ENCODE measurements at regions not wholly inside any gene's neighbourhood (a gene's known extent, or its start where the extent isn't known, plus 50 kb on each side); places are given as distances from the start of the nearest gene placed in this dataset.

GRCh38 chr22:49595465-49596078 is 232.1 kb downstream of the BRD1 start (continued):
- 0 out of 2 replicates have a peak, but pooled peaks have one; percentile 18 for TF ChIP-seq ZNF544 (tag by site-specific recombination; IDR thresholded peaks at IDR 0.05)
- TF ChIP-seq ZNF624 (tag by site-specific recombination; IDR thresholded peaks at IDR 0.05): no peak
- no peak for TF ChIP-seq ZNF416 (tag by site-specific recombination; IDR thresholded peaks at IDR 0.05)
- TF ChIP-seq GFI1B (tag by site-specific recombination; IDR thresholded peaks at IDR 0.05): no peak
- TF ChIP-seq ZNF785 (tag by site-specific recombination; IDR thresholded peaks at IDR 0.05): 0 out of 2 replicates have a peak, but pooled peaks have one; percentile 41
- TF ChIP-seq ZNF629 (tag by site-specific recombination; IDR thresholded peaks at IDR 0.05): no peak
- TF ChIP-seq ZNF48 (tag by site-specific recombination; IDR thresholded peaks at IDR 0.05): no peak
- no peak for TF ChIP-seq ZNF341 (tag by site-specific recombination; IDR thresholded peaks at IDR 0.05; ENCODE audit: low read depth)
- no peak for TF ChIP-seq KLF16 (tag by site-specific recombination; IDR thresholded peaks at IDR 0.05)
- peak; percentile 18; the same call in 1 of the 2 replicates for TF ChIP-seq ZNF707 (tag by site-specific recombination; IDR thresholded peaks at IDR 0.05)
- no peak for TF ChIP-seq ZSCAN5A (tag by site-specific recombination; IDR thresholded peaks at IDR 0.05)
- no peak for TF ChIP-seq ZNF645 (tag by site-specific recombination; IDR thresholded peaks at IDR 0.05)
- TF ChIP-seq ZBTB49 (tag by site-specific recombination; IDR thresholded peaks at IDR 0.05; ENCODE audit: low read depth): no peak
- no peak for TF ChIP-seq ZNF600 (tag by site-specific recombination; IDR thresholded peaks at IDR 0.05)
- TF ChIP-seq ZNF202 (tag by site-specific recombination; IDR thresholded peaks at IDR 0.05; ENCODE audit: borderline replicate concordance): no peak
- no peak for TF ChIP-seq ZNF623 (tag by site-specific recombination; IDR thresholded peaks at IDR 0.05)
- 0 out of 2 replicates have a peak, but pooled peaks have one; percentile 62 for TF ChIP-seq SALL2 (tag by site-specific recombination; IDR thresholded peaks at IDR 0.05; ENCODE audit: borderline replicate concordance)
- no peak for TF ChIP-seq ZNF692 (tag by site-specific recombination; IDR thresholded peaks at IDR 0.05)
- TF ChIP-seq TCF7L2 (IDR thresholded peaks at IDR 0.05; ENCODE audit: borderline replicate concordance, low read depth, low read length): no peak
- peak; percentile 97 for TF ChIP-seq ZNF521 (tag by site-specific recombination; IDR thresholded peaks at IDR 0.05)

DNA sequence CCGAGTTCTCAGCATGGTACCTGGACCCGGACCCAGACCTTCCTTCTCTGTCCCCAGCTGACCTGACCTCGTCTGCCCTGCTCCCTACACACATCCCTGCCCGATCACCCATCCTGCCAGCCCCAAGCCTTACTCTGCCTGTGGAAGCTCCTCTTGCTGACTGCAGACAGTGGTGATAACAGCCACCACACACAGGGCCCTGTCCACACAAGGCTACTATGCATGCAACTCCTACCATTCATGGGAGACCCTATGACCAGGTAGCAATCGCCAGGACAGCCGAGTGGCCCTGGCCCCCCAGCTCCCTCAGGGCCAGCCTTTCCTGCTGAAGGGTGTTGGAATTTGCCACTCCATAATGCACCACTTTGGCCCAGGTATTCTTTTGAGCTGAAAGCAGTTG is 233.6 kb downstream of the BRD1 start:
- no peaks in the 10 kb centered on the region for H3K4me1 ChIP-seq (ENCODE audit: control insufficient read depth, insufficient read depth, low read length)
- ChIA-PET CTCF (no interaction called here), POLR2A (no interaction called here)
- no peaks in the 10 kb centered on the region for H3K9me3 ChIP-seq (ENCODE audit: control insufficient read depth, insufficient read depth, low read depth, low read length)
- H3K36me3 ChIP-seq (ENCODE audit: control insufficient read depth in 2 of 2, insufficient read depth in 1 of 2, low read length in 2 of 2): no peaks in the 10 kb centered on the region
- H3K4me3 ChIP-seq (ENCODE audit: low read depth, low read length): no peak overlapping the region
- H3K27ac ChIP-seq (ENCODE audit: extremely low read depth, low read depth, low read length): no peak overlapping the region
- TF ChIP-seq ZNF138 (tag by site-specific recombination; IDR thresholded peaks at IDR 0.05; ENCODE audit: borderline replicate concordance) (no peak), ZNF146 (tag by site-specific recombination; IDR thresholded peaks at IDR 0.05) (no peak), ZNF449 (tag by site-specific recombination; IDR thresholded peaks at IDR 0.05) (no peak), HOXD13 (CRISPR knock-in tag; IDR thresholded peaks at IDR 0.05; ENCODE audit: borderline replicate concordance) (no peak), ZNF157 (tag by site-specific recombination; IDR thresholded peaks at IDR 0.05) (no peak), ZNF777 (tag by site-specific recombination; IDR thresholded peaks at IDR 0.05; ENCODE audit: borderline replicate concordance) (no peak), ZNF416 (tag by site-specific recombination; IDR thresholded peaks at IDR 0.05) (no peak), SP2 (tag by site-specific recombination; IDR thresholded peaks at IDR 0.05) (no peak)
- TF ChIP-seq, protein P1, sequence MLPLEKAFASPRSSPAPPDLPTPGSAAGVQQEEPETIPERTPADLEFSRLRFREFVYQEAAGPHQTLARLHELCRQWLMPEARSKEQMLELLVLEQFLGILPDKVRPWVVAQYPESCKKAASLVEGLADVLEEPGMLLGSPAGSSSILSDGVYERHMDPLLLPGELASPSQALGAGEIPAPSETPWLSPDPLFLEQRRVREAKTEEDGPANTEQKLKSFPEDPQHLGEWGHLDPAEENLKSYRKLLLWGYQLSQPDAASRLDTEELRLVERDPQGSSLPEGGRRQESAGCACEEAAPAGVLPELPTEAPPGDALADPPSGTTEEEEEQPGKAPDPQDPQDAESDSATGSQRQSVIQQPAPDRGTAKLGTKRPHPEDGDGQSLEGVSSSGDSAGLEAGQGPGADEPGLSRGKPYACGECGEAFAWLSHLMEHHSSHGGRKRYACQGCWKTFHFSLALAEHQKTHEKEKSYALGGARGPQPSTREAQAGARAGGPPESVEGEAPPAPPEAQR (tag by site-specific recombination; IDR thresholded peaks at IDR 0.05): no peak
